ENCODE measurements at regions not wholly inside any gene's neighbourhood (a gene's known extent, or its start where the extent isn't known, plus 50 kb on each side); places are given as distances from the start of the nearest gene placed in this dataset.

- no peak for TF ChIP-seq CTCF (conservative IDR thresholded peaks at IDR 0.05; ENCODE audit: low read depth, low read length)
- no peak for TF ChIP-seq POLR2A (IDR thresholded peaks at IDR 0.05; ENCODE audit: low read depth, low read length)
- no peak for TF ChIP-seq CEBPB (IDR thresholded peaks at IDR 0.05; ENCODE audit: low read depth, low read length)
- TF ChIP-seq USF2 (IDR thresholded peaks at IDR 0.05; ENCODE audit: low read depth, low read length), result no peak
- no peak for TF ChIP-seq CHD1 (IDR thresholded peaks at IDR 0.05; ENCODE audit: low read depth, low read length)
- TF ChIP-seq RFX5 (IDR thresholded peaks at IDR 0.05; ENCODE audit: low read depth, low read length), result no peak
- no peak for TF ChIP-seq FOS (IDR thresholded peaks at IDR 0.05; ENCODE audit: low read depth, low read length)
These were observed 1461.6 kb downstream of the BRD1 start for GRCh38 chr22:48366056-48366455.

Data from IMR-90 (cell line).